MM.1S (cell line): ENCODE measurements at regions not wholly inside any gene's neighbourhood (a gene's known extent, or its start where the extent isn't known, plus 50 kb on each side); places are given as distances from the start of the nearest gene placed in this dataset.

Experiments used
- CTCF ChIP-seq: fragments of 300-600 bp; sonication (generic); IDR thresholded peaks from 2 replicates; pipeline ENCODE4 v1.5.1; 2016; ENCODE audit warnings: antibody characterized with exemption, low read length, mixed read lengths
- EZH2 ChIP-seq: fragments of 300-600 bp; sonication (generic); optimal IDR thresholded peaks from 2 replicates; pipeline ENCODE3; 2017; ENCODE audit warnings: low read depth, mild to moderate bottlenecking, antibody characterized with exemption, low read length, mixed read lengths
- EZH2phosphoT487 ChIP-seq: fragments of 300-600 bp; sonication (generic); IDR thresholded peaks from 2 replicates; pipeline ENCODE4 v1.6.1; 2018; ENCODE audit warnings: antibody characterized with exemption, low read length

- no peak for TF ChIP-seq CTCF
- no peak for TF ChIP-seq EZH2
- no peak for TF ChIP-seq EZH2phosphoT487
Measured at GRCh38 chr13:89514534-89515312, 1832.8 kb upstream of the MIR17HG start.
